Keratinocyte (primary cell): ENCODE measurements at regions not wholly inside any gene's neighbourhood (a gene's known extent, or its start where the extent isn't known, plus 50 kb on each side); places are given as distances from the start of the nearest gene placed in this dataset.

Experiments used
- DNase-seq: peaks from one replicate; pipeline ENCODE4 v3.0.0-alpha.2; 2011; ENCODE audit warnings: low read depth, missing footprints, low spot score
- FAIRE-seq: peaks from 2 replicates; lab custom pipeline; 2011; peaks lifted over from hg19 to GRCh38; lab: Jason Lieb, UNC
- H2AFZ ChIP-seq: 2 replicates; pipeline ENCODE4 v1.6.0; 2012; ENCODE audit warnings: low read length, control low read depth, inconsistent platforms; ENCODE audit not compliant: control insufficient read depth
- H3K27ac ChIP-seq: 2 replicates; pipeline ENCODE4 v1.5.1; 2011; ENCODE audit warnings: low read length; ENCODE audit not compliant: control insufficient read depth, insufficient read depth
- H3K27me3 ChIP-seq: 3 replicates; pipeline ENCODE4 v1.6.0; 2011; ENCODE audit warnings: low read length; ENCODE audit not compliant: control insufficient read depth, insufficient read depth; ENCODE audit errors: extremely low read depth
- H3K36me3 ChIP-seq, 2 experiments: 2 replicates in 1 of 2; 3 replicates in 1 of 2; pipeline ENCODE4 v1.5.1; 2011; ENCODE audit warnings: low read length in 2 of 2, mild to moderate bottlenecking in 1 of 2; ENCODE audit not compliant: control insufficient read depth in 2 of 2, insufficient read depth in 2 of 2; ENCODE audit errors: extremely low read depth in 1 of 2
- H3K4me1 ChIP-seq: 3 replicates; pipeline ENCODE4 v1.5.1; 2011; ENCODE audit warnings: low read length; ENCODE audit not compliant: control insufficient read depth, insufficient read depth; ENCODE audit errors: extremely low read depth
- H3K4me2 ChIP-seq: 3 replicates; pipeline ENCODE4 v1.6.0; 2011; ENCODE audit warnings: low read depth, low read length; ENCODE audit not compliant: control insufficient read depth, insufficient read depth; ENCODE audit errors: extremely low read depth
- H3K4me3 ChIP-seq, 3 experiments: fragments of 200-600 bp in 1 of 3; sonication (generic) in 1 of 3; 2 replicates in 2 of 3; 3 replicates in 1 of 3; pipeline ENCODE4 v1.5.1; 2011 to 2016; ENCODE audit warnings: low read length in 3 of 3, mild to moderate bottlenecking in 3 of 3, control low read depth in 2 of 3, inconsistent platforms in 1 of 3, low read depth in 1 of 3, mixed read lengths in 1 of 3, mixed run types in 1 of 3, moderate library complexity in 1 of 3; ENCODE audit not compliant: control insufficient read depth in 2 of 3, insufficient read depth in 2 of 3; ENCODE audit errors: extremely low read depth in 1 of 3
- H3K79me2 ChIP-seq: 2 replicates; pipeline ENCODE4 v1.6.0; 2012; ENCODE audit warnings: low read length; ENCODE audit not compliant: control insufficient read depth, insufficient read depth
- H3K9ac ChIP-seq: 3 replicates; pipeline ENCODE4 v1.6.0; 2011; ENCODE audit warnings: low read length; ENCODE audit not compliant: control insufficient read depth, insufficient read depth; ENCODE audit errors: extremely low read depth
- H3K9me1 ChIP-seq: 3 replicates; pipeline ENCODE4 v1.6.0; 2011; ENCODE audit warnings: low read length; ENCODE audit not compliant: control insufficient read depth, insufficient read depth; ENCODE audit errors: extremely low read depth
- H3K9me3 ChIP-seq: 2 replicates; pipeline ENCODE4 v1.5.1; 2012; ENCODE audit warnings: low read depth, low read length; ENCODE audit not compliant: control insufficient read depth
- H4K20me1 ChIP-seq: 3 replicates; pipeline ENCODE4 v1.6.0; 2011; ENCODE audit warnings: low read length; ENCODE audit not compliant: control insufficient read depth, insufficient read depth; ENCODE audit errors: extremely low read depth
- EZH2 ChIP-seq: IDR thresholded peaks from one replicate; pipeline ENCODE4 v1.6.1; 2012; ENCODE audit warnings: inconsistent platforms, mild to moderate bottlenecking, low read length, moderate library complexity
- dilution Hi-C: fragments of 300-500 bp; cut with MboI; formaldehyde crosslinking; loops from one replicate; pipeline ENCODE4 v1.7.0; 2020; ENCODE audit warnings: low sequenced_read_pairs; ENCODE audit not compliant: extremely low pct_ligation_motif_present
- TF ChIP-seq, protein P1 (sequence below), 3 experiments: IDR thresholded peaks in 1 of 3; conservative IDR thresholded peaks in 1 of 3; optimal IDR thresholded peaks in 1 of 3; 2 replicates in 2 of 3; 3 replicates in 1 of 3; pipeline versions ENCODE3 to v1.5.1; 2011; ENCODE audit warnings: low read length in 3 of 3, mild to moderate bottlenecking in 3 of 3, moderate library complexity in 2 of 3, control low read depth in 1 of 3, inconsistent platforms in 1 of 3; ENCODE audit not compliant: insufficient read depth in 2 of 3; ENCODE audit errors: extremely low read depth in 1 of 3

DNA sequence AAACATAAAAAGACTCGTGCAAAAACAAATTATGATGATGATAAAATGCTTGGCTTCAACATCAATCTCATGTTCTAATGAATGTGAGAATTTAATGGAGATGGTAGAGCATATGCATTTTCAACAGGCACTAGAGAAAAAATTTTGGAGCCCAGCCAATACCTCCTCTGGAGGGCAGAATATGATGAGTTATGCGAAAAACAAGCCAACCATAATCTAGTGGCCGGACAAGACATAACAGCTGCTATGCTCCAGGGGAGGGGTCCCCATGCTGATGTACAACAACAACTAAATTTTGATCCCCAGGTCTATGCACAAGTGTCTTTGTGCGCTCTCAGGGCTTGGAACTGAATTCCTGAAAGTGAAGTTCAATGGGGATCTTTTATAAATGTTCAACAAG, 1197.5 kb downstream of the LRFN5 start:
- no peaks in the 10 kb centered on the region for H3K79me2 ChIP-seq
- TF ChIP-seq, protein P1, sequence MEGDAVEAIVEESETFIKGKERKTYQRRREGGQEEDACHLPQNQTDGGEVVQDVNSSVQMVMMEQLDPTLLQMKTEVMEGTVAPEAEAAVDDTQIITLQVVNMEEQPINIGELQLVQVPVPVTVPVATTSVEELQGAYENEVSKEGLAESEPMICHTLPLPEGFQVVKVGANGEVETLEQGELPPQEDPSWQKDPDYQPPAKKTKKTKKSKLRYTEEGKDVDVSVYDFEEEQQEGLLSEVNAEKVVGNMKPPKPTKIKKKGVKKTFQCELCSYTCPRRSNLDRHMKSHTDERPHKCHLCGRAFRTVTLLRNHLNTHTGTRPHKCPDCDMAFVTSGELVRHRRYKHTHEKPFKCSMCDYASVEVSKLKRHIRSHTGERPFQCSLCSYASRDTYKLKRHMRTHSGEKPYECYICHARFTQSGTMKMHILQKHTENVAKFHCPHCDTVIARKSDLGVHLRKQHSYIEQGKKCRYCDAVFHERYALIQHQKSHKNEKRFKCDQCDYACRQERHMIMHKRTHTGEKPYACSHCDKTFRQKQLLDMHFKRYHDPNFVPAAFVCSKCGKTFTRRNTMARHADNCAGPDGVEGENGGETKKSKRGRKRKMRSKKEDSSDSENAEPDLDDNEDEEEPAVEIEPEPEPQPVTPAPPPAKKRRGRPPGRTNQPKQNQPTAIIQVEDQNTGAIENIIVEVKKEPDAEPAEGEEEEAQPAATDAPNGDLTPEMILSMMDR (optimal IDR thresholded peaks at IDR 0.05 in 1 of 3, IDR thresholded peaks at IDR 0.05 in 1 of 3, conservative IDR thresholded peaks at IDR 0.05 in 1 of 3; ENCODE audit: extremely low read depth in 1 of 3, insufficient read depth in 2 of 3, low read length in 3 of 3): no peak
- no peak for TF ChIP-seq EZH2
- no peaks in the 10 kb centered on the region for H3K36me3 ChIP-seq
- no peaks in the 10 kb centered on the region for H3K9me1 ChIP-seq
- no peaks in the 10 kb centered on the region for H3K27me3 ChIP-seq
- H3K27ac ChIP-seq: no peak overlapping the region
- no peak overlapping the region for H3K9ac ChIP-seq
- no peak overlapping the region for H3K4me2 ChIP-seq
- no peak overlapping the region for H2AFZ ChIP-seq
- DNase-seq: no peak
- no peak for FAIRE-seq
- H3K9me3 ChIP-seq: no peaks in the 10 kb centered on the region
- H3K4me3 ChIP-seq: no peak overlapping the region
- dilution Hi-C loops: no loop called here
- no peaks in the 10 kb centered on the region for H3K4me1 ChIP-seq
- H4K20me1 ChIP-seq: no peaks in the 10 kb centered on the region

DNA sequence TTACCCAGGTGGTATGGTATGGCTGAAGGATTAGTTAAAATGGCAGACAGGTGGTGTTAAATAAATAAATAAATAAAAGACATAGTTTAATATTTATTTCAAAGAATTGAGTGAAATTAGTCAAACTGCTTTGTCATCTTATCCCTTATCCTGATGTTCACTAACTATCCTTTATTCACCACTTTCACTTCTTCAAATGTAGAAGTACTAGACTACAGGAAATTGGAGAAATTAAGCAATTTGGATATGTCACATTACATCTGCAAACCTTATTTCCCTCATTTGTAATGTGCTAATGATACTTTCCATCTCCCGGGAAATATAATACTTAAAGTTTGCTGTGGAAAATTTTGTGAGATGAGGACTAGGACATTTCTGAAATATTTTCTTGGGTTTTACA, 1195.7 kb downstream of the LRFN5 start:
- Histone ChIP-seq H3K27me3 (no peaks in the 10 kb centered on the region), H3K4me2 (no peak overlapping the region), H4K20me1 (no peaks in the 10 kb centered on the region), H2AFZ (no peak overlapping the region), H3K4me3 (no peak overlapping the region), H3K9me3 (no peaks in the 10 kb centered on the region), H3K36me3 (no peaks in the 10 kb centered on the region), H3K4me1 (no peaks in the 10 kb centered on the region), H3K9ac (no peak overlapping the region), H3K79me2 (no peaks in the 10 kb centered on the region), H3K27ac (no peak overlapping the region), H3K9me1 (no peaks in the 10 kb centered on the region)
- DNase-seq (no peak), FAIRE-seq (no peak)
- dilution Hi-C loops: no loop called here
- no peak for TF ChIP-seq EZH2
- TF ChIP-seq, protein P1 (optimal IDR thresholded peaks at IDR 0.05 in 1 of 3, IDR thresholded peaks at IDR 0.05 in 1 of 3, conservative IDR thresholded peaks at IDR 0.05 in 1 of 3; ENCODE audit: extremely low read depth in 1 of 3, insufficient read depth in 2 of 3, low read length in 3 of 3): no peak
